Fibroblast of upper back skin (primary cell): ENCODE measurements at regions not wholly inside any gene's neighbourhood (a gene's known extent, or its start where the extent isn't known, plus 50 kb on each side); places are given as distances from the start of the nearest gene placed in this dataset.

Experiments used
- DNase-seq: peaks from one replicate; pipeline ENCODE4 v3.0.0-alpha.2; 2013

DNA sequence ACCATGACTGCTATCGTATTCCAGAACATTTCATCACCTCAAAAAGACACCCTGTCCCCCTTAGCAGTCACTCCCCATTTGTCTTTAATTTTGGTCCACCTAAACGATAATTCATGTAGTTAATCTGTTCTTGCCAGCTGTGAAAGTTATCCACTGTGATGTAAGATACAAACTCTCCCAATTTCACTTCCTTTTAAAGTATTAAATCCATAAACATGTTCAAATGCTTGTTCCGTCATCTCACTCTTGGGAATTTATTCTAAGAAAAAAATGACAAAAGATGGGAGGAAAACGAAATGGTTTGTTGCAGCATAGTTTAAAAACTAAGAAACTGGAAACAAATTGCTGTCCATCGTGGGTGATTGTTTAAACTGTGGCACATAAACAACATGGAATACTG lies 53.7 kb upstream of the IRF2 start:
- no peak for DNase-seq

DNA sequence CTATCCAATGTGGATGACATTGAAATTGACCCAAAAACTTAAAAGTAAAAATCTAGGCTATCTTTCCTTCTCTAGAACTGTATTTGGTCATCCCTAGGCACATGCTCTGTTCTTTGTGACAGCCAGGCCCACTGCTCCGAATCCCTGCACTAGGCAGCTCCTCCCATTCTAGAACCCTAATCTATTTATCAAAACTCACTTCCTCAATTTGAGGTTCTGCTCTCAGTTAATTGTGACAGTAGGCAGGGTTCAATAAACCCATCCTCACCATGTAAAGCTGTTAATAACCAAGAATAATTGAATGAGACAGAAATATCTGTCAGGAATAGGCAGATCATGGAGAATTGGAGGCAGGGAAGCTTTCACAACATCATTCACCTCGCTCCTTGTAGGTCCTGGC lies 51.9 kb upstream of the IRF2 start:
- DNase-seq: no peak
